ENCODE measurements at regions not wholly inside any gene's neighbourhood (a gene's known extent, or its start where the extent isn't known, plus 50 kb on each side); places are given as distances from the start of the nearest gene placed in this dataset.

GRCh38 chr14:49209416-49209815, 376.8 kb downstream of the RPS29 start:
- Histone ChIP-seq H3K27ac (no peak overlapping the region), H3K27me3 (ENCODE audit: insufficient read depth, low read depth, severe bottlenecking) (no peaks in the 10 kb centered on the region), H3K4me3 (ENCODE audit: low read depth, low read length) (no peak overlapping the region), H3K9me3 (ENCODE audit: severe bottlenecking) (no peaks in the 10 kb centered on the region), H3K36me3 (no peaks in the 10 kb centered on the region)
- DNase-seq: no peak
- TF ChIP-seq CTCF (IDR thresholded peaks at IDR 0.05; ENCODE audit: low read depth, low read length): no peak

- TF ChIP-seq CTCF (IDR thresholded peaks at IDR 0.05; ENCODE audit: low read depth, low read length): no peak
- DNase-seq: no peak
- no peaks in the 10 kb centered on the region for H3K9me3 ChIP-seq (ENCODE audit: severe bottlenecking)
These were observed 379.4 kb downstream of the RPS29 start for GRCh38 chr14:49206828-49207227.

GRCh38 chr14:49203676-49204075, 382.5 kb downstream of the RPS29 start:
- Histone ChIP-seq H3K27ac (no peak overlapping the region), H3K9me3 (ENCODE audit: severe bottlenecking) (no peaks in the 10 kb centered on the region), H3K4me3 (ENCODE audit: low read depth, low read length) (no peak overlapping the region), H3K36me3 (no peaks in the 10 kb centered on the region), H3K27me3 (ENCODE audit: insufficient read depth, low read depth, severe bottlenecking) (no peaks in the 10 kb centered on the region)
- no peak for TF ChIP-seq CTCF (IDR thresholded peaks at IDR 0.05; ENCODE audit: low read depth, low read length)
- DNase-seq: no peak

More at GRCh38 chr14:49206828-49207227, 379.4 kb downstream of the RPS29 start:
- Histone ChIP-seq H3K27ac (no peak overlapping the region), H3K27me3 (ENCODE audit: insufficient read depth, low read depth, severe bottlenecking) (no peaks in the 10 kb centered on the region), H3K36me3 (no peaks in the 10 kb centered on the region), H3K4me3 (ENCODE audit: low read depth, low read length) (no peak overlapping the region)

GRCh38 chr14:49199159-49199558, 387.0 kb downstream of the RPS29 start:
- H3K27ac ChIP-seq: no peak overlapping the region
- DNase-seq: no peak
- H3K4me3 ChIP-seq (ENCODE audit: low read depth, low read length): no peak overlapping the region
- no peak for TF ChIP-seq CTCF (IDR thresholded peaks at IDR 0.05; ENCODE audit: low read depth, low read length)
- no peaks in the 10 kb centered on the region for H3K9me3 ChIP-seq (ENCODE audit: severe bottlenecking)
- no peaks in the 10 kb centered on the region for H3K27me3 ChIP-seq (ENCODE audit: insufficient read depth, low read depth, severe bottlenecking)
- H3K36me3 ChIP-seq: no peaks in the 10 kb centered on the region

GRCh38 chr14:49196327-49196726, 389.9 kb downstream of the RPS29 start:
- no peaks in the 10 kb centered on the region for H3K27me3 ChIP-seq (ENCODE audit: insufficient read depth, low read depth, severe bottlenecking)
- no peak for DNase-seq
- peaks cover 2% of the 10 kb centered on the region for H3K9me3 ChIP-seq (ENCODE audit: severe bottlenecking)
- H3K4me3 ChIP-seq (ENCODE audit: low read depth, low read length): no peak overlapping the region
- no peak overlapping the region for H3K27ac ChIP-seq
- H3K36me3 ChIP-seq: no peaks in the 10 kb centered on the region
- TF ChIP-seq CTCF (IDR thresholded peaks at IDR 0.05; ENCODE audit: low read depth, low read length): no peak

GRCh38 chr14:49194067-49194466, 392.1 kb downstream of the RPS29 start:
- H3K27me3 ChIP-seq (ENCODE audit: insufficient read depth, low read depth, severe bottlenecking): no peaks in the 10 kb centered on the region
- no peaks in the 10 kb centered on the region for H3K36me3 ChIP-seq
- TF ChIP-seq CTCF (IDR thresholded peaks at IDR 0.05; ENCODE audit: low read depth, low read length): no peak
- no peak for DNase-seq
- peak overlapping the region; percentile 27 for H3K4me3 ChIP-seq (ENCODE audit: low read depth, low read length)
- H3K27ac ChIP-seq: peak overlapping the region; percentile 40
- peaks cover 2% of the 10 kb centered on the region for H3K9me3 ChIP-seq (ENCODE audit: severe bottlenecking)
